Neural progenitor cell (in vitro differentiated cells): ENCODE measurements at regions not wholly inside any gene's neighbourhood (a gene's known extent, or its start where the extent isn't known, plus 50 kb on each side); places are given as distances from the start of the nearest gene placed in this dataset.

ENCODE experiments used
- DNase-seq: peaks from one replicate; pipeline ENCODE4 v3.0.0-alpha.2; 2016; ENCODE audit warnings: low spot score
- H2AFZ ChIP-seq: fragments of 200-600 bp; sonication (generic); replicated peaks from 2 replicates; pipeline ENCODE4 v1.6.1; 2016; ENCODE audit warnings: antibody characterized with exemption
- H3F3A ChIP-seq: fragments of 200-600 bp; sonication (generic); 2 replicates; pipeline ENCODE4 v1.6.1; 2016; ENCODE audit warnings: antibody characterized with exemption, low read depth
- H3K27ac ChIP-seq: fragments of 200-600 bp; sonication (generic); 2 replicates; pipeline ENCODE4 v1.5.1; 2016; ENCODE audit warnings: mild to moderate bottlenecking
- H3K27me3 ChIP-seq: fragments of 200-600 bp; sonication (generic); 2 replicates; pipeline ENCODE4 v1.6.1; 2016; ENCODE audit warnings: mild to moderate bottlenecking, moderate library complexity
- H3K36me3 ChIP-seq: fragments of 200-600 bp; sonication (generic); 2 replicates; pipeline ENCODE4 v1.5.1; 2016
- H3K4me1 ChIP-seq: fragments of 200-600 bp; sonication (generic); 2 replicates; pipeline ENCODE4 v1.6.1; 2016; ENCODE audit warnings: mixed run types
- H3K4me2 ChIP-seq: fragments of 200-600 bp; sonication (generic); 2 replicates; pipeline ENCODE4 v1.6.1; 2016
- H3K4me3 ChIP-seq: fragments of 200-600 bp; sonication (generic); 2 replicates; pipeline ENCODE4 v1.5.1; 2016
- H3K79me2 ChIP-seq: fragments of 200-600 bp; sonication (generic); 2 replicates; pipeline ENCODE4 v1.6.1; 2016; ENCODE audit warnings: low read depth
- H3K9ac ChIP-seq: fragments of 200-600 bp; sonication (generic); 2 replicates; pipeline ENCODE4 v1.6.1; 2016
- H3K9me3 ChIP-seq: fragments of 200-600 bp; sonication (generic); 2 replicates; pipeline ENCODE4 v1.5.1; 2016; ENCODE audit warnings: low read depth
- H4K20me1 ChIP-seq: fragments of 200-600 bp; sonication (generic); 2 replicates; pipeline ENCODE4 v1.6.1; 2016; ENCODE audit warnings: low read depth
- H3K27ac Mint-ChIP-seq: 3 replicates; pipeline ENCODE4 v1.8.0; 2021; ENCODE audit warnings: mixed read lengths
- H3K27me3 Mint-ChIP-seq: 2 replicates; pipeline ENCODE4 v1.8.0; 2022; ENCODE audit warnings: low read depth, mild to moderate bottlenecking, inconsistent platforms, moderate library complexity, mixed read lengths; ENCODE audit not compliant: insufficient read depth
- H3K36me3 Mint-ChIP-seq: 3 replicates; pipeline ENCODE4 v1.8.0; 2021; ENCODE audit warnings: mixed read lengths
- H3K4me1 Mint-ChIP-seq: 3 replicates; pipeline ENCODE4 v1.8.0; 2021; ENCODE audit warnings: mixed read lengths
- H3K4me3 Mint-ChIP-seq: 3 replicates; pipeline ENCODE4 v1.8.0; 2021; ENCODE audit warnings: mild to moderate bottlenecking, moderate library complexity, mixed read lengths
- H3K9me3 Mint-ChIP-seq: 3 replicates; pipeline ENCODE4 v1.8.0; 2020; ENCODE audit warnings: mixed read lengths
- EZH2 ChIP-seq: fragments of 200-600 bp; sonication (generic); IDR thresholded peaks from 2 replicates; pipeline ENCODE4 v1.6.1; 2017; ENCODE audit warnings: antibody characterized with exemption, mild to moderate bottlenecking, moderate library complexity
- EZH2phosphoT487 ChIP-seq: fragments of 200-600 bp; sonication (generic); IDR thresholded peaks from 2 replicates; pipeline ENCODE4 v1.6.1; 2017; ENCODE audit warnings: antibody characterized with exemption
- TF ChIP-seq, protein P1 (sequence below): fragments of 200-600 bp; sonication (generic); IDR thresholded peaks from 2 replicates; pipeline ENCODE4 v1.5.1; 2017; ENCODE audit warnings: antibody characterized with exemption, mild to moderate bottlenecking

DNA sequence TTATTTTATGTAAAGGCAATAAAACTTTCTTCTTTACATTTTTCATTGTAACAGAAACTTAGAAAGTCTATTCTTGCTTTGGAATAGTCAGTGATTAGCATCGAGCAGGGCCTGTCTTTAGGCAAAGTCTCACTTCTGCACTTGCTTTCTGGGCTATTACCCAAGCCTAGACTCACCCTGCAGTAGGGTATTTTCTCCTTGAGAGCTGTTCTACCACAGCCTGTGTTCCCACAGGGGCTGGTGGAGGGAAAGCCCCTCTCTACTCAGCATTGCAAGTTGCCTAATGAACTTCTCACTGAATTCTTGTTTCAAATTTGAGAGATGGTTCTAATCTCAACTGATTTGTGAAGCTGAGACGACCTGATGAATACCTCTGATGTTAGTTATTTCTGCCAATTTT lies 111.7 kb upstream of the KLHL14 start:
- peaks cover 7% of the 10 kb centered on the region for H3K27me3 Mint-ChIP-seq
- peaks cover 65% of the 10 kb centered on the region for H3K4me1 ChIP-seq
- peaks cover 14% of the 10 kb centered on the region for H3F3A ChIP-seq
- H2AFZ ChIP-seq, result no peak overlapping the region
- no peak overlapping the region for H3K9ac ChIP-seq
- H3K4me3 Mint-ChIP-seq, result no peak overlapping the region
- no peaks in the 10 kb centered on the region for H4K20me1 ChIP-seq
- H3K27ac ChIP-seq, result no peak overlapping the region
- no peak overlapping the region for H3K4me3 ChIP-seq
- H3K4me1 Mint-ChIP-seq, result peaks cover 63% of the 10 kb centered on the region
- H3K27me3 ChIP-seq, result no peaks in the 10 kb centered on the region
- no peaks in the 10 kb centered on the region for H3K9me3 ChIP-seq
- no peaks in the 10 kb centered on the region for H3K79me2 ChIP-seq
- no peak overlapping the region for H3K4me2 ChIP-seq
- no peak overlapping the region for H3K27ac Mint-ChIP-seq
- peaks cover 6% of the 10 kb centered on the region for H3K36me3 Mint-ChIP-seq
- peaks cover 16% of the 10 kb centered on the region for H3K9me3 Mint-ChIP-seq
- DNase-seq, result no peak
- TF ChIP-seq EZH2, result no peak
- no peak for TF ChIP-seq EZH2phosphoT487
- TF ChIP-seq, protein P1, sequence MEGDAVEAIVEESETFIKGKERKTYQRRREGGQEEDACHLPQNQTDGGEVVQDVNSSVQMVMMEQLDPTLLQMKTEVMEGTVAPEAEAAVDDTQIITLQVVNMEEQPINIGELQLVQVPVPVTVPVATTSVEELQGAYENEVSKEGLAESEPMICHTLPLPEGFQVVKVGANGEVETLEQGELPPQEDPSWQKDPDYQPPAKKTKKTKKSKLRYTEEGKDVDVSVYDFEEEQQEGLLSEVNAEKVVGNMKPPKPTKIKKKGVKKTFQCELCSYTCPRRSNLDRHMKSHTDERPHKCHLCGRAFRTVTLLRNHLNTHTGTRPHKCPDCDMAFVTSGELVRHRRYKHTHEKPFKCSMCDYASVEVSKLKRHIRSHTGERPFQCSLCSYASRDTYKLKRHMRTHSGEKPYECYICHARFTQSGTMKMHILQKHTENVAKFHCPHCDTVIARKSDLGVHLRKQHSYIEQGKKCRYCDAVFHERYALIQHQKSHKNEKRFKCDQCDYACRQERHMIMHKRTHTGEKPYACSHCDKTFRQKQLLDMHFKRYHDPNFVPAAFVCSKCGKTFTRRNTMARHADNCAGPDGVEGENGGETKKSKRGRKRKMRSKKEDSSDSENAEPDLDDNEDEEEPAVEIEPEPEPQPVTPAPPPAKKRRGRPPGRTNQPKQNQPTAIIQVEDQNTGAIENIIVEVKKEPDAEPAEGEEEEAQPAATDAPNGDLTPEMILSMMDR, result no peak
- no peaks in the 10 kb centered on the region for H3K36me3 ChIP-seq

DNA sequence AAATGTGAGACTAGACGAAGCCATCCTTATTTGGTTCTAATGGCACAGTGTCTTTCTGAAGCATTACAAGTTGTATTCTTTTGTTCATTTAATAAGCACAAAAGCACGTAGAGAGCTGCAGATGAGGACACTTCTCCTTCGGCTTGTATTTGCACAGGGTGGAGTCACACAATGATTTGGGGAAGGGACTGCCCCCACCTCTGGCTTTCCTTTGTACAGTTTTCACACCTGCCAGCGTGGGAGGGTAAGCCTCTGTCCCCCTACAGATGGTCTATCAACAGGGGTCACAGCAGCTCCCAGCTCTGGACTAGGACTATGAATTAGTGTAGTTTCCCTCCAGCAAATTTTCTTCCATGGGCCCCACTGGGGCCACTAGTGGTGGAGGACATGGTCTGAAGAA lies 108.2 kb upstream of the KLHL14 start:
- Histone ChIP-seq H3K4me1 (peaks cover 54% of the 10 kb centered on the region), H3K27me3 (no peaks in the 10 kb centered on the region), H3K9me3 (no peaks in the 10 kb centered on the region), H3K79me2 (no peaks in the 10 kb centered on the region), H3K36me3 (no peaks in the 10 kb centered on the region), H3K27ac (no peak overlapping the region), H2AFZ (no peak overlapping the region), H4K20me1 (no peaks in the 10 kb centered on the region), H3K4me2 (no peak overlapping the region), H3K4me3 (no peak overlapping the region), H3K9ac (no peak overlapping the region), H3F3A (no peaks in the 10 kb centered on the region)
- no peak for DNase-seq
- TF ChIP-seq EZH2phosphoT487, result no peak
- Mint-ChIP-seq H3K4me3 (no peak overlapping the region), H3K9me3 (peaks cover 23% of the 10 kb centered on the region), H3K36me3 (peaks cover 12% of the 10 kb centered on the region), H3K27ac (peak overlapping the region; percentile 93), H3K27me3 (peaks cover 5% of the 10 kb centered on the region), H3K4me1 (peaks cover 61% of the 10 kb centered on the region)

GRCh38 chr18:32879497-32879896 lies 106.7 kb upstream of the KLHL14 start:
- H2AFZ ChIP-seq, result no peak overlapping the region
- H3K4me3 ChIP-seq, result no peak overlapping the region
- H3K4me1 ChIP-seq, result peaks cover 48% of the 10 kb centered on the region
- H3K79me2 ChIP-seq, result no peaks in the 10 kb centered on the region
- peak overlapping the region; percentile 71 for H3K4me2 ChIP-seq
- no peaks in the 10 kb centered on the region for H3F3A ChIP-seq
- H3K27ac ChIP-seq, result peak overlapping the region; percentile 48
- Mint-ChIP-seq H3K36me3 (peaks cover 12% of the 10 kb centered on the region), H3K9me3 (peaks cover 26% of the 10 kb centered on the region), H3K4me3 (peak overlapping the region; percentile 36), H3K4me1 (peaks cover 61% of the 10 kb centered on the region), H3K27ac (peak overlapping the region; percentile 87), H3K27me3 (peaks cover 5% of the 10 kb centered on the region)
- no peaks in the 10 kb centered on the region for H3K36me3 ChIP-seq
- H3K9ac ChIP-seq, result no peak overlapping the region
- H3K27me3 ChIP-seq, result no peaks in the 10 kb centered on the region
- no peaks in the 10 kb centered on the region for H3K9me3 ChIP-seq
- TF ChIP-seq EZH2phosphoT487 (no peak), EZH2 (no peak)
- TF ChIP-seq, protein P1, result no peak
- peak; percentile 79 for DNase-seq
- no peaks in the 10 kb centered on the region for H4K20me1 ChIP-seq

GRCh38 chr18:32878436-32878835 lies 105.6 kb upstream of the KLHL14 start:
- H3K4me3 ChIP-seq, result no peak overlapping the region
- H3K36me3 ChIP-seq, result no peaks in the 10 kb centered on the region
- TF ChIP-seq, protein P1, result no peak
- TF ChIP-seq EZH2, result no peak
- TF ChIP-seq EZH2phosphoT487, result no peak
- no peak overlapping the region for H3K27ac ChIP-seq
- H3K9me3 Mint-ChIP-seq, result peaks cover 26% of the 10 kb centered on the region
- no peak for DNase-seq
- peaks cover 8% of the 10 kb centered on the region for H3K27me3 Mint-ChIP-seq
- no peaks in the 10 kb centered on the region for H3K79me2 ChIP-seq
- peaks cover 58% of the 10 kb centered on the region for H3K4me1 Mint-ChIP-seq
- no peaks in the 10 kb centered on the region for H4K20me1 ChIP-seq
- peak overlapping the region; percentile 46 for H3K4me3 Mint-ChIP-seq
- no peaks in the 10 kb centered on the region for H3K27me3 ChIP-seq
- no peak overlapping the region for H3K9ac ChIP-seq
- peak overlapping the region; percentile 48 for H2AFZ ChIP-seq
- H3K4me1 ChIP-seq, result peaks cover 48% of the 10 kb centered on the region
- peak overlapping the region; percentile 93 for H3K27ac Mint-ChIP-seq
- peak overlapping the region; percentile 0 for H3K4me2 ChIP-seq
- no peaks in the 10 kb centered on the region for H3F3A ChIP-seq
- no peaks in the 10 kb centered on the region for H3K9me3 ChIP-seq
- H3K36me3 Mint-ChIP-seq, result peaks cover 12% of the 10 kb centered on the region
